Occipital lobe (tissue), 1 donor: ENCODE measurements at regions not wholly inside any gene's neighbourhood (a gene's known extent, or its start where the extent isn't known, plus 50 kb on each side); places are given as distances from the start of the nearest gene placed in this dataset.

Experiments
- DNase-seq: peaks from one replicate; lab custom pipeline; 2025; lab: John Stamatoyannopoulos, UW

DNA sequence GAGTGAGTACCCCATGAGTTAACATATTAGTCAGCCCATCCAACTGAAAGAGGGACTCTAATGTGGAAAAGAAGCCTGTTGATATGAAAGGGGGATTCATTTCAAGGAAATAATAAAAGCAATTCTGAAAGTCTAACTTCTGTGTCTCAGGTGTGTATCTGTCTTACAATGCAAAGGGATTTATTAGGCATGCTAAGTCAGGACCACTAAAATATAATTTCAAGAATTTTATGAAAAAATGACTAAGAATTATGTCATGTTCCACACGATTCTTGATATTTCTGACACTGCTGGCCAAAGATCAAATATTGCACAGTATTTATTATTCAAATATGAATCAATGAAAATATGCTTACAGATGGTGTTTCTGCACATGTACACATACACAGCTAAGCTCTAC lies 130.8 kb downstream of the KLF12 start:
- no peak for DNase-seq

DNA sequence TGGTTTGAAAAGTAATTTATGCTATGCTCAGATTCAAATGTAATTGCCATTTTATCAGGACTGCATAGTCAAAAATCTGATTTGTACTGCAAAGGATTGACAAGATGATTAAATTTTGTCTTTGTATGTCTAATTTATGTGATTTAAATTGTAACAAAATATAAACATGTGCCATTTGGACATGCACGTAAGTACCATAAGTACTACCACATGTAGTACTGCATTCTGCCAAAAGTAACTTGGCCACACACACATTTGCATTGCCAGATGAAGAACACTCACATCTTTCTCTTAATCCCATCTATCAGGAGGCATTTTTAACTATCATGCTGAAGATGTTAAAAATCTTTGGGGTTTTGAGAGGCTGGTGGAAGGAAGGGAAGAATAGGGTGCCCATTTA lies 133.3 kb downstream of the KLF12 start:
- no peak for DNase-seq

DNA sequence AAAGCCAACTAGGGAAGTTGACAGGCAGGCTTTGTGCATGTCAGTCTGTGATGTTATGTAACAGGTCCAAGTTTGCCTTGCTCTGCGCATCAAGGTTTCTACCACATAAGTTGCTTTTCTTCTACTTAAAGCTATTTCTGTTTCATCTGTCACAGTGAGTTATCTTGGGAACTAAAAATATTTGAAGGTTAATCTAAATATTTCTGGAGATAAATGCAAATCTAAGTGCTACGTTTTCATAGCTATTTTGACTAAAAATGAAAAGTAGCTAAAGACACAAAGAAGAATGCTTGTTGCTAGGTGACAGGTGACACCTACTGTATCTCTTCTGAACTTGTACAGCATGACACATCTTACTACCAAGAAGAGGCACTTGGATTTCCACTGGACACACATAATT lies 135.6 kb downstream of the KLF12 start:
- no peak for DNase-seq

DNA sequence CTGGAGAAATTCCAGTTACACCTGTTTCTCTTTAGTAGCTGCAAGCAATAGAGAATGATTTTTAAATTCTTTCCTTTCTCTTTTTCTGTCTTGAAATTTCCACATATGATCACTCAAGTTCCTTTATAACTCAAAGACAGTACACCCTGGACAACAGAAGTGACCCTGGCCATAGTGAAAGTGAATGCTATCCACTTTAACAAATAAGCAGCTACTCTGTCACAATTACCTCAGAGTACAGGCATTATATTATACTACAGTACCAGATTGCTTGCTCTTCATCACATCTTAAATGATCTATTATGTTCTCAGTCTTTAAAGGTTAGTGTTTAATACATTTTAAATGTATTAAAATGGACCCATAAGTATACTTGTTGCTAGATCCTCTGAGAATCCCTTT lies 136.2 kb downstream of the KLF12 start:
- no peak for DNase-seq

DNA sequence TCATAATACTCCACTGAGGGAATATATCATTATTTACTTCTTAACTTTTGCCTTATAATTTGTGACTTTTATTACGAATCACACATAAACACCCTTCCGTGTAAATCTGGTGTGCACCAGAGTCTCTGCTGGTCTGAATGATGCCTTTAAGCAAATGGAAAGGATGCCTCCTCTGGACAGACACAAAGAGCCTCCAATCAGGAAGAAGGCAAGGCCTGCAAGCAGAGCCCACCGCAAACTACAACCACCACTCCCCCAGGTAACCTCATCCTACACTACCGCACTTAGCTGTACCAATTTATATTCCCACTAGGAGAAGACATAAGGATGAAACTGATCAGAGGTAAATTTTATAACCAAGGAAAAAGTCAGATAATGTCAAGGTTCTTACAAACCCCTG lies 137.6 kb downstream of the KLF12 start:
- no peak for DNase-seq

DNA sequence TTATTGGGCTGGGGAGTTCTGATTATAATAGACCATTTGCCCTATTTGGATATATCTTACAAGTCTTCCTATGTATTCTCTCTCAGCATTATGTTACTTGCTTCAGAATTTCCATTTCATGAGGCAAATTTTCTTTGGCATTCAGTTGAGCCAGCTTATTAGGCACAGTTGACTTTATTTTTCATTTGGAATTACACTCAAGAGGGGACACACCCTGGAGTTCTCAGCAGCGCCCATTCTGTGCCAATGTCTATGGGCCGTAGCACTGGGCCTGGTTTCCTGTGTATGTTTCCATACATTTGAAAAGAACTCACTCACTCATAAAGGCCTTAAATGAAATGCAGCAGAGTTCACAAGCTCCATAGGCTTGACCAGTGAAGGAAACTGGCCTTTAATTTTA lies 138.5 kb downstream of the KLF12 start:
- no peak for DNase-seq

DNA sequence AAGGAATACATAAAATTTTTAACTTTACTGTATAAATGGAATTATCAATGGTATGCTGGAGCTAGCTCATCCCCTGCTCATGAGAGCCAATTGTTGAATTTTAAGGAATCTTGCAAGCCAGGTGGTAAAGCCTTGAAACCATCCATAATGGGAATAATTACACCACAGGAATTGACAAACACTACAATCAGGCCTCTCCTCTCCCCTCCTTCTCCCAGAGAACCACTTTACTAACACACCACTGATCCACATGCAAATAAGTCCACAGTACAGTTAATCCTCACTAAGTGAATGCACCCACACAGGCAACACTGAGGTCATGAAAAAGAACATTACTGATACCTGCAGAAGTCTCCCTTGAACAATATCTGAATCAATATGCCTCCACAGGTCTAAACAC lies 140.5 kb downstream of the KLF12 start:
- no peak for DNase-seq

DNA sequence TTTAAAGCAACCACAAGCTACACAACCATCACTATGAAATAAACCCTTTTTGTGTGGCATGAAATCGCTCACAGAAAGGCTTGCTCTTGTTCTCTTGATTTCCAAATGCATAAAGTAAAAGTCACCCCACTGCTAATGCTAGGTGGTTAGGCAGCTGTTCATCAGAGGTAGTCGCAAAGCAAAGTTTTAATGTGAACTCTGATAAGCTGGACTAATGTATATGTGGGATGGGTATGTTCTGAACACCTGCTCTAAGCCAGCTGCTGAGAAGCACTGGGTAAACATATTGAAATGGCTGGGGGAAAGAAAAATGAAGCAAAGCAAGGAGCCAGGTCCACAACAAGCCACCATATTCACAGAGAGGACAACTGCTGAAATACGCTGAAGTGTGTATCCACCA lies 142.3 kb downstream of the KLF12 start:
- DNase-seq = no peak

DNA sequence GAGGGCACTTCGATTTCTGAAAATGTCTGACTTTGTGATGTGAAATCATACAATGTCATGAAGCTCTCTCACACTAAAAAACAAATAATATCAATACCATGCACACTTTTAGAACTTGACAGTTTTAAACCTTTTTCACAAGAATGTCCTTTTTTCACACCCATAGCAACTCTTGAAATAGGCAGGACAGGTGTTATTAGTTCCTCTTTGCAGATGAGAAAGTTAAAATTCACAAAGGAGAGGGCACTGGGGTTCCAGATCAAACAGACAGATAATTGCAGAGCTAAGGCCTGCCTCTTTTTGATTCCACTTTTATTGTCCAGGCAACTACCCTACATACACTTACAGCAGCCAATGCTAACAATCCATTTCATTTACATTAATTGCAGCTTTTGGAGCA lies 142.8 kb downstream of the KLF12 start:
- no peak for DNase-seq

DNA sequence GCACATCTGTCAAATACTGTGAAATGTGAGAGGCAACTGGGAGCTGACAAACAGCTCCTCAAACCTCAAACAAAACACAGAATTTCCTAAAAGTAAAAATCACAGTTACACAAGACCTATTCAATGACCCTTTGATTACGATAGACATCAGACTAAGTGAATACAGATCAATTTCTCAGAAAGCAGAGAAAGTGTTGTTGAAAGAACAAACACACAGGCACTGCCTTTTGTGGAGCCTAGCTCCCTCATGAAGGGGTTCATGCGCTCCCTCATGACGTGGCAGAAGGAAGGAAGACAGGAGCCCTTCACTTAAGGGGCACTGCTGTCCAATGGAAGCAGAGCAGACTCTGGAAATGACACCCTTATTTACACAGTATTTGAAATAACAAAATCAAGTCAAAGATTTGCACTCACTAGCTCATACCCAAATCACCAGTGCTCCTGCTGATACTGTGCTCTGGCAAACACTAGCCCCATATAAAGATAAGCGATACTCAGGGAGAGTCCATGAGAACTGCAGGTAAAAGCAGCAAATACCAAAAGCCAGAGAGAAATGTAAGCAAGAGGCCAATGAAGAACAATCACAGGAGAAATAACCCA lies 144.9 kb downstream of the KLF12 start:
- DNase-seq = no peak

DNA sequence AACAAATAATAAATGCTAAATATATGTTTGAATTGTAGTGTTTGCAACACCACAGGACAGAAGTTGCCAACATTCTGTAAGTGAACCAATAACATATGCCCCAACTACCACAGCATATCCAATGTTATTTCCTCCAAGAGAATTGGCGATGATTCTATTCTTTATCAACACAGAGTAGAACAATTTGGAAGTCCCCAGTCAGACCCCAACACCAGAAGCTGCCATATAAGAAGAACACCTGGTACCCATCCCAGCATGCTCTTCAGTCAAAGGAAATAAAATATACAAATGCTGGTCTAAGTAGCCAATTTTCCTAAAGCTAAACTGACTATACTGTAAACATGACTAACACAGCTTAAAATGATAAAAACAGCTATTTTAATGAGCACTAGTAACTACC lies 145.7 kb downstream of the KLF12 start:
- no peak for DNase-seq

DNA sequence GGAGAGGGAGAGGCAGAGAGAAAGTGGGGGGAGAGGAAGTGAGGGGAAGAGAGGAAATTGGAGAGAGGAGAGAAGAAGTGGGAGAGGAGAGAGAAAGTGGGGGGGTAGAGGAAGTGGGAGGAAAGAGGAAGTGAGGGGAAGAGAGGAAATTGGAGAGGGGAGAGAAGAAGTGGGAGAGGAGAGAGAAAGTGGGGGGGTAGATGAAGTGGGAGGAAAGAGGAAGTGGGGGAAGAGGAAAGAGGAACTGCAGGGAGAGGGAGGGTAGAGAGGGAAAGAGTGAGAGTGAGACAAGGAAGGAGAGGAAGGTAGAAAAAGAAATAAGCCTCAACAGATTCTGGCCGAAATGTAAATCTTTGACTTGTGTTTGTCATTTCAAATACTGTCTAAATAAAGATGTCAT lies 146.6 kb downstream of the KLF12 start:
- no peak for DNase-seq

DNA sequence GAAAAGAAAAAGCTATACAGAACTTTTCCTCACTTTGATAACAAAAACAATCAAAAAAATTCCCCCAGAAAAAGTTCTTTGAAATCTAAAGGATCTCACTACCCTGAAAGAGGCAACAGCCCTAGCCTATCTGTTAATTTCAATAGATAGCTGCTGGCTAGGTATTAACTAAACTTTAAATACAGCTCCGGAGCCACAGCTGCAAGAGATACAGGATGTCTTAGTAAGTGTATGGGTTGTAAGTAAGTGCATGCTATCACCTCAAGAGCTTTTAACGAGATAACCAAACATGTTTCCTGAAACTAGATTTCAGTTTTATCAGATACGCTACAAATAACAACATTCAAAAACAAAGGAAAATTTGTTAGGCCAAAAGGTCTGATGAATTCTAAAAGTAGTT lies 148.4 kb downstream of the KLF12 start:
- no peak for DNase-seq

DNA sequence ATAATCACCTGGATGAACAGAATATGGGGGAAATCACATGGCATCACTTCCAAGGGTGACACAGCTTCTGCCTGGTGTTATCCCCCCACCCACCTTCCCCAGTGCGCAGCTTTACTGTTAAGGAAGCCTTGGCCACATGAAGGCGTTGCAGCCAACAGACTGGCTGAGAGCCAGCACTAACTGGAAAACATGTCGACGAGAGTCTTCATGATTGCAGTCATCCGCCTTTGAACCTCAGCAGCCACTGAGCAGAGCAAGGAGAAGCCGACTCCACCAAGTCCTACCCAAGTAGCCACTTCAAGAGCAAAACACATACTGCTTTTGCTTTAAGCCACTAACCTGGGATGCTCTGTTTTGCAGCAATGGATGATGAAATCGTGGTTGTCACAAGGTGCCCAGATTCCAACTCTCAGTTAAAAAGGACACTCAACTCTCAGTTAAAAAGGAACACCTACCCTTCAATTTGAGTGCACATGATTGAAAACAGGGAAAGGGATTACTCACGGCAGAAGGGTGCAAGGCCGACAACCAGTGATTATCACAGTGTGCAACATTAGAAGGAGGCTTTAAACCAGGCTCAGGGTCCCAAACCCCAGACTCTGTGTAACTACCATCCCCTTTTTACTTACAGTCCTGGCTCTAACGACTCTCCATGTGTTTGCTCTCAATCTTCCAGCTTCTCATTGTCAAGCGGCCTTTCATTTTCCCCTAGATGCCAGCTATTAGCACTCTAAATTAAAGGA lies 149.1 kb downstream of the KLF12 start:
- peak; percentile 21 for DNase-seq

DNA sequence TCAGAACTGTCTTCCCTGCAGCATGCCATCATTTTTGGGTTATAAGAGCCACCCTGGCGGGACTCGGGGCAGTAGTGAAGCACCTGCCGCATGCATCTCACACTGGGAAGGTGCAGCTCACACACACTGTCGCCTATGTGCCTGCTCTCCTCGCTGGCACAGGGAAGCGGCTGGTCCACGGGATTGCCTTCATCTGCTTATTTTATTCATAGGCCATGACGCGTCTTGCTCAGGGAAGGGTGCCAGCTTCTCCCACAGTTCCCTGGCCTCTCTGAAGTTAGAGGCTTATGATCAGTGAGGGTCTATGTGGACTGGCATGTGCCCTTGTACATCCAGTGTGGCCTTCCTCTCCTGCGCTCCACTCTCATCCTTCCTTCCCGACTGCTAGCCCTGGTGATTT lies 150.0 kb downstream of the KLF12 start:
- peak; percentile 50 for DNase-seq

DNA sequence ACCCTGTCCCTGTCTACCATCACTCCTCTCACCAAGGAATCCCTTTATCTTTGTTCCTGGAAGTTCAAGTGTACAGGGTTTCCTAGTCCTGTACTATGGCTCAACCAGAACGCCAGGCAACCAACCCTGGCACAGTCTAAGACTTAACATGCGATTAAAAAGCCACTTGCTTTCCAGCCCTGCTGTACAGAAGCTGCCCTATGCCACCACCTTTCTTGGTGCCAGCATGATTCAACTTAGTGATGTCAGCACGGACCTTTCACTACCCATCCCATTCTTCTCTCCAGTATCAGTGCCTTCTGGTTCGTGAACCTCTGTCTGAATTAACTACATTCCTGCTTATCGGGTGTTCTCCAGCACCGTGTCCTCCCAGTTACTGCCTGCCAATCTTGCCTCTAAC lies 151.1 kb downstream of the KLF12 start:
- DNase-seq = no peak

DNA sequence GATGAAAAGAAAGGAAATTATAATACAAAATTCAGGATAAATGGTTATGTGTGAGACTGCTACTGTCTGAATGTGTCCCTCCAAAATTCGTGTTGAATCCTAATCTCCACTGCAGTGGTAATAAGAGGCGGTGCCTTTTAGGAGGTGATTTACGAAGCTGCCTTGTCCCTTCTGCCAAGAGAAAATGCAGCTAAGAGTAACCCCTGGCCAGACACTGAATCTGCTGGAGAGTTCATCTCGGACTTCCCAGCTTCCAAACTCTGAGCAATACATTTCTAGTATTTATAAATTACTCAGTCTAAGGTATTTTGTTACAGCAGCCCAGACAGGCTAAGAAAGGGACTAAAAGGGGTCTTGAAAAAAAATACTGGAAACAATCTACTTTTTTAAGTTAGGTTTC lies 152.6 kb downstream of the KLF12 start:
- no peak for DNase-seq

DNA sequence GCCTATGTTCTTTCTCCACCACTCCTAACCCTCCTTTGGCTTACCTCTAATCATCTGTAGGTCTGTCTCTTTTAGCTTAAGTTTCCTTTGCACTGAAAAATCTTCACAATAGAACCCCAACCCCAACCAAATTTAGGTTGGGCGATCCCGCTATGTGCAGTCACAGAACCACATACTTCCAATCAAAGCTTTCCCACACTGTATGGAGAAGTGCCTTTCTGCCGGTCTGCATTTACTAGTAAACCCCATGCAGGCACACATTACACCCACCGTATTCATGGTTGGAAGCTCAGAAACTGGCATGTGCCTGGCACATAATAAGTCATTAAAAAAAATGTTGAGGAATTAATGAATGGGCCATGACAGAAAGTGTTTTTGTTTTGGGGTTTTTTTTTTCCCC lies 158.4 kb downstream of the KLF12 start:
- no peak for DNase-seq

DNA sequence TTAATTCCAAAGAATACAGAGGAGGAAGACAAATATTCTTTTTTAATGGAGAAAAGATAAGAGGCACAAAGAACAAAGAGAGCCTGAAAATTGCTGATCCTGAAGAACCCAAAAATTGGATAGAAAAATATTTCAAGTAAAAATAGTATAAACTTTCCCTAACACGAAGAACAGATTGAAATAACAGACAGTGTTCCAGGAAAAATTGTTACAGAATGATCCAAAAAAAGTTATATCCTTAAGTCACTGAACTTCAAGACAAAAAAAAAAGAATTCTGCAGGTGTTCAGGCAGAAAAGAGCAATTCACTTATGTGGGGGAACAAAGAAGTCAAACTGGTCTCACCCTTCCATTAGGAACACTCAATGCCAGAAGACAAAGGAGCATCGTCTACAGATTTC lies 160.2 kb downstream of the KLF12 start:
- DNase-seq = no peak

DNA sequence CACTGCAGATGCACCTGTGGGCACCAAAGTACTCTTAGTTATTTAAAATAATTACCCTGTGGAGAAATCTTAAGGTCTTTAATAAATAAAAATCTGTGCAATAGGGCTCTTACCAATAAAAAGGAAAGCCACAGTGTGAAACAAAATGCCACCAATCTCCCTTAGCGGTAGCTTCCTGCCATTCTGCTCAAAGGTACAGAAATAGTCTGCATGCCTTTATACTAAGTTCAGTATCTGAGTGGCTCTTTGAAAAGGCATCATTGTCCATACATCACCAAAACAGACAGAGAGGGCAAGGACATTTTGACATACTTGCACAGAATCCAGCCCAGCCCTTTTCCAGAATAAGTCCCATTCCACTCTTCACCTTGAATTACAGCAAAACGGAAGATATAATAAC lies 161.0 kb downstream of the KLF12 start:
- no peak for DNase-seq

DNA sequence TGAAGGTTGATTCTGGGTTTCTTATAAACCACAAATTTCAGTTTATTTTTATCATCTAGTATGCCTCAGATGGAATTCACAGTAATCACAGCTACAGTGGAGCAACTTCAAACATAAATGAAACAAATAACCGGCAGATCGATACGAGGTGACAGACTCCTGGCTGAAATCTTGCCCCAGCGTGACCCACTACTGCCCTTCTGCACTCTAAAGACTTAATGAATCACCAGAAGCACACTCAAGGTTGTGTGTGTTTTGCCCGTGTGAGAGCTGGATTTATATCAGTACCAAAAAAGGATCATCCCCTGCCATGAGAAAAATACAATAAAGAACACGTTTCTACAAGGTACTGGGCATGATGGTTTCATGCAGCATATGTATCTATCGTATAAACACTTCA lies 161.7 kb downstream of the KLF12 start:
- no peak for DNase-seq

DNA sequence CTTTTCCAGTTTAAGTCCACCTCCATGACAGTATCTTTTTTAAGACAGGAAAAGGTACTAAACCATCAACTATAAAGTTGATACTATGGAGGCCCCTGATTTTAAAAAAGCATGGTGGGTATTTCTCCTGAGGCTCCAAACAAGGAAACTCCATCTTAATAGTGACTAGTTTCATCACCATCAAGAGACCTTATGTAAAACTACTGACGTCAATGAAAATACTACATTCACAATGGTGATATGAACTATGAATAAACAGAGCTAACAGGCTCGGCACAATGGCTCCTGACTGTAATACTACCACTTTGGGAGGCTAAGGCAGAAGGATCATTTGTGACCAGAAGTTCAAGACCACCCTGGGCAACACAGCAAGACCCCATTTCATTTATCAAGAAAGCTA lies 162.7 kb downstream of the KLF12 start:
- DNase-seq = no peak

DNA sequence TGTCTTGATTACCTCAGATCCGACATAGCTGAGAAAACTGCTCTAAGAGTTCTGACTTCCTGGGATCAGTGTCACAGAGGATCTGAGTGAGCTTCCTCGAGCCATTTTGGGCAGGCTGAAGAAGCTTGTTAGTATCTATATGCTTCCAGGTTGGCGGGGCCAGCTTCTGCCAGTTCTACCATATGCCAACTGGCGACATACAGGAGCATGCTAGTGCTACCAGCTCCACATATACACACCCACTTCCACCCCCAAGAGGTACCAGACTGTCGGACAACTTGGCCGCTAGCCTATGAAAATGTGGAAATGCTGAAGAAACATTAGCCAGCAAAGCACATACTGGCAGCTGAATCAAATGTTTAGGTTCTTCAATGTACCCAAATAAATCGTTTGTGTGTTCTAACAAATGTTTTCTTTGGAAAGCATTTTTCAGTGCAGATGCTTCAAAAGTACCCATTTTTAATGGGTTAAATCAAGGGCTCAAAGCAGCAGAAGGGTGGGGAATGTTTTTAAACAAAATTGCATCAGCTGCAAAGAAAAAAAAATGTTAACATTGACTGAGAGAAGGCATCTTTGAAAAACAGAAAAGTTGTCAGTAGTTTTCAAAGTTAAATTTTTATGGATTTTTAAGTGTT lies 163.7 kb downstream of the KLF12 start:
- peak; percentile 46 for DNase-seq
